GM21528 (cell line): ENCODE measurements at regions not wholly inside any gene's neighbourhood (a gene's known extent, or its start where the extent isn't known, plus 50 kb on each side); places are given as distances from the start of the nearest gene placed in this dataset.
"Not testable (repeated sequence)": the region's sequence is repeated elsewhere in the genome, so short reads cannot be mapped to it uniquely, and the experiment has no call there.

Experiments
- ATAC-seq: cut with Tn5 transposase; IDR thresholded peaks from one replicate; pipeline ENCODE4 v1.9.1; 2021; ENCODE audit warnings: mild to moderate bottlenecking, moderate library complexity; ENCODE audit not compliant: unreplicated experiment, low FRiP score

DNA sequence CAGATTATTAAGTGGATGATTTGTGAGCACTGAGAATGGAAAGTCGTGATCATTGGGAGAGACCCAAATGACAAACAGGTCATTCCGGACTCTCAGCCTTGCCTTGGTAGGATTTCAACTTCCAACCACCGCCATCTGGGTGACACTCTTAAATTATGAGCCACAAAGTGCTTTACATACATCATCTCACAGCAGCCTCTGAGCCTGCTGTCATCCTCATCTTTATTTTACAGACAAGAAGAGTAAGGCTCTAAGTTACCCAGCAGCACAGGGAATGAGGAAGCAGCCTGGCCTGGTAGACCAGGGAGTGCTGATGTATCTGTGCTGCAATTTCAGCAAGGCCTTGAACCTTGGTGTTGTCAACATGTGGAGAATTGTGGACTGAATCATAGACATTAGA lies 105.8 kb upstream of the TRIM2 start:
- ATAC-seq: no peak

GRCh38 chr4:153099391-153100140 lies 104.7 kb upstream of the TRIM2 start:
- no peak for ATAC-seq

DNA sequence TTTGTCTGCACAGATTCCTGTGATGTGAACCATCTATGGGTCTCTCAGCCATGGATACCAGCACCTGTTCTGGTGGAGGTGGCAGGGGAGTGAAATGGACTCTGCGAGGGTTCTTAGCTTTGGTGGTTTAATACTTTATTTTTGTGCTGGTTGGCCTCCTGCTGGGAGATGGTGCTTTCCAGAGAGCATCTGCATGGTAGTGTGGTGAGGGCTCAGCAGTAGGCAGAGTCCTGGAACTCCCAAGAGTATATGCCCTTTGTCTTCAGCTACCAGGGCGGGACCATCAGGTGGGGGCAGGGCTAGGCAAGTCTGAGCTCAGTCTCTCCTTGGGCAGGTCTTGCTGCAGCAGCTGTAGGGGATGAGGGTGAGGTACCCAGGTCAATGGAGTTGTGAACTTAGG lies 97.5 kb upstream of the TRIM2 start:
- not testable (repeated sequence) for ATAC-seq

- no peak for ATAC-seq
These were observed 97.0 kb upstream of the TRIM2 start for GRCh38 chr4:153107246-153107645.

GRCh38 chr4:153109296-153109849 lies 94.9 kb upstream of the TRIM2 start:
- no peak for ATAC-seq

- no peak for ATAC-seq
These were observed 93.5 kb upstream of the TRIM2 start for GRCh38 chr4:153110739-153111138.

DNA sequence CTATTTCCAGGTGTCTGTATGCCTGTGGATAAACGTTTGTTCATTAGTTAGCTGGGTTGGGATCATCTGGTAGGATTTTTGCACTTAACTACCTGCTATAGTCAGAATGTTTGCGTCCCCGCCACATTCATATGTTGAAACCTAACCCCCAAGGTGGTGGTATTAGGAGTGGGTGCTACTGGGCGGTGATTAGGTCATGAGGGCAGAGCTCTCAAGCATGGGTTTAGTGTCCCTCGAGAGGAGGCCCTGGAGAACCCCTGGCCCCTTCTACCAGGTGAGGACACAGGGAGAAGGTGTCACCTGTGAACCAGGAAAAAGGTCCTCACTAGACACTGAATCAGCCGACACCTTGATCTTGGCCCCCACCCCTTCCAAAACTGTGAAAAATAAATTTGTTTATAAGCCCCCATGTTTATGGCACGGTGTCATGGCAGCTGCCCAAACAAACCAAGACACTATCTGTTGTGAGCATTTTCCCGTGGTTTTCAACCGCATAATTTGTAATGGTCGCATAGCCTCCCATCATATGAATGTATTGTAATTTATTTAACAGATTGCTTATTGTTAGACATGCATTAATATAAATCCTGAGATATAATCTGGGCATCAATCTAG lies 92.7 kb upstream of the TRIM2 start:
- no peak for ATAC-seq

- no peak for ATAC-seq
These were observed 92.2 kb upstream of the TRIM2 start for GRCh38 chr4:153112041-153112441.

GRCh38 chr4:153113061-153113837 lies 91.0 kb upstream of the TRIM2 start:
- no peak for ATAC-seq

DNA sequence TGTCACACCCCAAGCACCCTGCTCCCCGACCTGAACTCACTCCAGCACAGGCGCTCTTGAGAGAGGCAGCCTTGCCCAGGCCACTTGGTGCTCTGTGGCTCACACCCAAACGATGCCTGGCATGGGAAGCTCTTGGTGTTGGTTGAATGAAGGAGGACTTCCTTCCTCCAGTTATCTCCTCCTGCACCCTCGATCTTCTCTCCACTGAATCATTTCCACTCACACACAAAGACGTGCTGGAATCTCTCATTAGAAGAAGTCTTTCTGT lies 90.5 kb upstream of the TRIM2 start:
- no peak for ATAC-seq

DNA sequence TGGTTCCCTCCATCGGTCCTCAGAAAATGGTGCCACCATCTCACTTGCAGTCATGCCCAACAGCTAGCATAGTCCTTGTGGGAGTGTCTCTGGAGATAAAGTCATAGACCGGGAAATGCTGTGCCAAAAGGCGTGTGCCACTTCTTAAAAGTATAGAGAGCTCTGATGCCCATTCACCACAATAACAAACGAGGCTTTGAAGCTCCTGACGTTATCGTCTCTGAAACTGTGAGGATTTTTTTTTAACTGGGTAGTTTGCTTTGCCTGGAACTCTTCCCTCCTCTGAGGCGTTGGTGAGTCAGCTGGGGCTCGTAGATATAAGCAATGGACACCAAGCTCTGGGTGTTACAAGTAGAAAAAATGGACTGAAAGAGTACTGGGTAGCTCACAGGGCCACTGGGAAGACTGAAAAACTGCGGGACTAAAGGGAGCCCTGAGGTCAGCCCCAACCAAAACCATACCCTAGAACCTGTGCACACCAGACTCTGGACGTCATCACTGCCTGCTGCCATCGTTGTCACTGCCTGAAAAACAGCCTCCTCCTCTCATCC lies 89.4 kb upstream of the TRIM2 start:
- no peak for ATAC-seq

DNA sequence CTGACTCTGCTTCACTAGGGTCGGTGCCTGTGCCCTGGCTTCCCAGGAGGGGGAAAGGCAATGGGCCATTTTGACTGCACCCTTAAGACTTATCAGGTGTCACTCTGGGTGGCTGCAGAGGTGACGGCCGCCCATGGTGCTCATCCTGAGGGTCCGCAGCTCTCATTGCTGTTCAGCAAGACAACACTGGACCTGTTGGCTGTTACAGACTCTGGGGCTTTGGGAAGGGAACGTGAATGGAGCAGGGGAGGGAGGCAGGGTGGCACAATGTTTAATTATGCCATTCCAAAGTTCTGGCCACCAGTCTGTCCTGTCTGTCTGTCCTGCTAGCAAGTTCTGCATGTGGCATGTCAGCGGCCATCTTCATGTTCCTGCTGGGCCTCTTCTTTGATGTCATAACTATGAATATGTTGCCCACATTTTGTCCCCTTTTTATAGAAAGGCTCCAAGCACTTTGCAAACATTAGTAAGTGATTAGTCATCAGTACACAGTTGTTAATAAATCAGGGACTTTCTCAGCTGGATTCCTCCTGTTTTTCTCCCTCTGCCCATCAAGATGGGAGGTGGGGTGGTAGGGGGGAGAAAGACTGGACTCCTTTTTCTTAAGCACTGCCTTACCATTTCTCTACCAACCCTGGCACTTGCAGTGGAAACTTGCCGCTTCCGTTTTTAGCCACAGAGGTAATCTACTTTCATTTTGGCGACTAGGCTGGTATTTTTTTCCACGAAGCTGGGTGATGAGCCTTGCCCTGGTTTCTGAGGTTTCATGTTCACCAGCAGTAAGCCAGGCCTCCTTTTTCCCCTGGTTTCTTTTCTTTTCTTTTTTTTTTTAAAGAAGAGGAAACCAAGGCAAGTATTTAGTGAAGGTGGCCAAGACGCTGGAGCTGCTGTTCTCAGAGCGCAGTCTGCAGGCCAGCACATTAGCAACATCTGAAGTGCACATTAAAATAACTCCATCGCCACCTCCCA lies 88.6 kb upstream of the TRIM2 start:
- peak; percentile 78 for ATAC-seq

- ATAC-seq: no peak
These were observed 88.0 kb upstream of the TRIM2 start for GRCh38 chr4:153116291-153116680.

- ATAC-seq: no peak
These were observed 87.4 kb upstream of the TRIM2 start for GRCh38 chr4:153116801-153117200.

GRCh38 chr4:153117554-153117953 lies 86.7 kb upstream of the TRIM2 start:
- no peak for ATAC-seq

- no peak for ATAC-seq
These were observed 84.6 kb upstream of the TRIM2 start for GRCh38 chr4:153119626-153120025.

DNA sequence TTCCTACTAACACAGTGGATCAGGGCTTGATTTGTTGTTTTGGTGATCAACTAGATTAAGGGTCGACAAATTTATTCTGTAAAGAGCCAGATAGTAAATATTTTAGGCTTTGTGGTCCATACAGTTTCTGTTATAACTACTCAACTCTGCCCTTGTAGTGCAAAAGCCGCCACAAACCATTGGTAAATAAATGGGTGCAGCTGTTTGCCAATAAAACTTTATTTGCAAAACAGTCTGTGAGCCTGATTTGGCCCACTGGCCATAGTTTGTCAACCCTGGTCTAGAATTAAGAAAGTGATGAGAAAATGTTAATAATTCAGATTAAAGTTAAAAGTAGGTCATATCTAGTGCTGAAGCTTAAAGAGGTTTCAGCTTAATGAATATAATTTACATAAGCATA lies 84.0 kb upstream of the TRIM2 start:
- no peak for ATAC-seq

DNA sequence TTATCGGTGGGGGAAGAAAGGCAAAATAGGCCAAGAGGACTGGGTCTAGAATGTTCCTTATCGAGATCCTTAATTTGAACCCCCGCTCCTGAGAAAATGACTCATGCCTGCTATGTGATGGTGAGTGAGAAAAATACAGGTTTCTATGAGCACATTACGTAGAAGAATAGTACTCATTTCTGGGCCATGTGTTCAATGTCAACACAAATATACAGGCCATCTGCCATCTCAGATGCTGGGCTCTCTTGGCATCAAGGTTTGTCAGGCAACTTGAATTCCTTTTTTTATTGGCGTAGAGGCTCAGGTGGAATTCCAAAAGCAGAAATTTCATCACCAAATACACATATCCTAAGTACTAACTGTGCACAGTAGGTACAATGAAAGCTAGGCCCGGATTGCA lies 81.4 kb upstream of the TRIM2 start:
- no peak for ATAC-seq

GRCh38 chr4:153126137-153126536 lies 78.1 kb upstream of the TRIM2 start:
- ATAC-seq: no peak
